HL-60 (cell line): ENCODE measurements at regions not wholly inside any gene's neighbourhood (a gene's known extent, or its start where the extent isn't known, plus 50 kb on each side); places are given as distances from the start of the nearest gene placed in this dataset.

Experiments
- CTCF ChIP-seq: IDR thresholded peaks from one replicate; pipeline ENCODE4 v1.5.1; 2011; ENCODE audit warnings: low read length, control low read depth, inconsistent platforms; ENCODE audit not compliant: insufficient read depth
- REST ChIP-seq: IDR thresholded peaks from 2 replicates; pipeline ENCODE4 v1.6.1; 2012; ENCODE audit warnings: low read depth; ENCODE audit not compliant: insufficient replicate concordance
- SPI1 ChIP-seq: IDR thresholded peaks from 2 replicates; pipeline ENCODE4 v1.6.1; 2012; ENCODE audit warnings: low read depth, mild to moderate bottlenecking, borderline replicate concordance

GRCh38 chr10:108852211-108852610, 1071.1 kb downstream of the XPNPEP1 start:
- TF ChIP-seq CTCF (no peak), REST (no peak), SPI1 (no peak)
